NCI-H460 (cell line): ENCODE measurements at regions not wholly inside any gene's neighbourhood (a gene's known extent, or its start where the extent isn't known, plus 50 kb on each side); places are given as distances from the start of the nearest gene placed in this dataset.

ENCODE experiments used
- DNase-seq: peaks from one replicate; pipeline ENCODE4 v3.0.0-alpha.2; 2016; ENCODE audit warnings: low read depth; ENCODE audit errors: extremely low read depth
- small RNA-seq, 2 experiments: library from RNA; depleted of rRNA; stranded (forward); fragments of <200 nt; gene quantifications; one replicate each; pipeline ENCODE3, GENCODE V24; 2014

- DNase-seq: no peak
These were observed 83.1 kb downstream of the CDC42EP3 start for GRCh38 chr2:37588316-37588777.

- no peak for DNase-seq
These were observed 82.1 kb downstream of the CDC42EP3 start for GRCh38 chr2:37589298-37589697.

GRCh38 chr2:37590119-37590571, 81.3 kb downstream of the CDC42EP3 start:
- DNase-seq: no peak

Small RNA genes in the stretch of these regions (small RNA-seq; reads per million reads assigned to genes)
- 0 reads per million in 2 experiments for gene RNU6-1116P
